HG02973 (cell line): ENCODE measurements at regions not wholly inside any gene's neighbourhood (a gene's known extent, or its start where the extent isn't known, plus 50 kb on each side); places are given as distances from the start of the nearest gene placed in this dataset.
"Not testable (repeated sequence)": the region's sequence is repeated elsewhere in the genome, so short reads cannot be mapped to it uniquely, and the experiment has no call there.

Source experiments
- ATAC-seq: cut with Tn5 transposase; IDR thresholded peaks from one replicate; pipeline ENCODE4 v1.9.1; 2021; ENCODE audit warnings: moderate library complexity; ENCODE audit not compliant: unreplicated experiment

GRCh38 chr18:46226461-46226860, 122.3 kb downstream of the HAUS1 start:
- ATAC-seq, result no peak

- ATAC-seq, result not testable (repeated sequence)
Observed at GRCh38 chr18:46229641-46230040, 125.5 kb downstream of the HAUS1 start.

- ATAC-seq, result no peak
Observed at GRCh38 chr18:46236156-46236555, 132.0 kb downstream of the HAUS1 start.

GRCh38 chr18:46237891-46238290, 133.7 kb downstream of the HAUS1 start:
- no peak for ATAC-seq

DNA sequence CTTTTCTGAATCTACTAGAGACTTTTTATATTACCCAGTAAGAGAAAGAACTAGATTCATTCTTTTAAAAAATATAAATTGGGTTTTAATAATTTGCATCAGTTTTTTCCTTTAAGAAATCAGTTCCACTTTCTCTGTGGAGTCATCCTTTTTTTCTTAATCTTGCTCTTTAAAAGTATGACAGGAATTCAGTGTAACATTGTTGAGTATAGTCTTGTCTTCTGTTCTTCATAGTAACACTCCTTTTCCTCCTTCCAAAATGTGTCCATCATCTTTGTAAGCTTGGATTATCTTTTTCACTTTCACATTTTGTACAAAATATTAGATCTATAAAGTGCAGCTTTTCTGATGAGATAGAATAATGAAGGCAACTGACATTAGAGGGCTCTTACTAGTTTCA, 135.4 kb downstream of the HAUS1 start:
- no peak for ATAC-seq

- ATAC-seq, result no peak
Observed at GRCh38 chr18:46239998-46240397, 135.8 kb downstream of the HAUS1 start.

GRCh38 chr18:46241393-46241792, 137.2 kb downstream of the HAUS1 start:
- not testable (repeated sequence) for ATAC-seq

- ATAC-seq, result no peak
Observed at GRCh38 chr18:46242183-46242582, 138.0 kb downstream of the HAUS1 start.

- ATAC-seq, result no peak
Observed at GRCh38 chr18:46243095-46243494, 138.9 kb downstream of the HAUS1 start.

GRCh38 chr18:46243673-46244072, 139.5 kb downstream of the HAUS1 start:
- ATAC-seq, result no peak

GRCh38 chr18:46246101-46246500, 141.9 kb downstream of the HAUS1 start:
- ATAC-seq, result no peak

GRCh38 chr18:46247942-46248341, 143.8 kb downstream of the HAUS1 start:
- ATAC-seq, result no peak

DNA sequence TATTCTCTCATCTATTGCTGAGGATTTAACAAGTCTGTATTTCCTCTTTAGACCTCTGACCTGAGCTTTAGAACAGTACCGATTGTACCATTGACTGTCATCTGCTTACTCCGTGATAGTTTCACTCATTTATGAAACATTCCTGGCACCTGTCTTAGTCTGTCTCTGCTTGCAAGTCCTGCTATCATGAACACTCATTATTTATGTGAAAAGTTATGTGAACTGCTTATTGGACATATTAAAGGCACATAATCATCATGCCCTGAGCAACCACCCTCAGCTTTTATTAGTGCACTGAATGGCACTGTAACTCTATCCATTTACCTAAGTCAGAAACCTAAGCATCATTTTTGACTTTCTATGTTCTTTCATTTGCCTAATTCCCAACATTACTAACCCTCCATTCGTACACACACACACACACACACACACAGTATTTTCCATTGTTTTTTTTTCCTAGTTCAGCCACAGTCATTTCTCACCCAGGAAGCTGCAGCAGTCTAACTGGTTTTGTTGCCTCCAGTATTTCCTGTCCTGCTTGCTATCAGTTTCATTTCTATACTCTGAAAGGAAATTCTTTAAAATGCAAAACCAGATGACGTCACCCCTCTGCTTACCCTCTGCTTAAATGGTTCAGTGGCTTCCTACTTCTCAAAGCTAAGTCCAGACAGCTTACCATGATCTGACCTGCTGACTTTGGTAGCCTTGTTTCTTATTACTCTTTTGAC, 146.1 kb downstream of the HAUS1 start:
- ATAC-seq, result peak; percentile 98

- ATAC-seq, result peak; percentile 14
Observed at GRCh38 chr18:46250812-46251173, 146.6 kb downstream of the HAUS1 start.

DNA sequence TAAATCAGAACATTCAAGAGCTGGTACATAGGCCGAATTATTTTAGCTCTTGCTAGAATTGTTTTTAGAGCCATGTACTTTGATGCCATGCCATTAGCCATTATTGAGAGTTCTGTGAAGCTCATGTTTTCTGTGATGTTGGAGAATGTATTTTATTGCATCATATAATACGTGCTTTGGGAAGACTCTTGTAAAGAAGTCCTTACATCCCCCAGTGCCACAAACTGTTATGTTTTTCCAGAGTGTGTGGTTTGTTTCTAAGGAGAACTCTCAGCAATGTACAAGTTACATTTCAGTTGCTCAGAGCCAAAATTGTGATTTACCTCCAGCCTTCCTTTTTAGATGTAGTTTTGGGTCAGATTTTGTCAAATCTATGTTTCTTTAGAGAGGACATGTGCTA, 148.6 kb downstream of the HAUS1 start:
- no peak for ATAC-seq

DNA sequence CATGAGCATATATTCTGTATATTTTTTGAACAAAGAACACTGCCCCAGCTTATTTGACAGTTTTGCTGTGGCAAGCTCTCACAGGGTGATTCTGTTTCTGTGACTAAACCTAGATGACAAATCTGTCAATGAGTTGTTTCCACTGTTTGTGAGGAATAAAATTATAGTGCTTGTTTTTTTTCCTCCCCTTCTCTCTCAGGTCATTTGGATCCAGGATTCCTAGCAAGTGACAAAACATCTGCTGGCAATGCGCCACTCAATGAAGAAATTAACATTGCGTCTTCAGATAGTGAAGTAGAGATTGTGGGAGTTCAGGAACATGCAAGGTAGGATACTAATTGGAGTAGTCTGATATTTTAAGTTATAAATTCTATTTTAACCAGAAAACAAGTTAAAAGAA, 149.3 kb downstream of the HAUS1 start:
- no peak for ATAC-seq

- ATAC-seq, result no peak
Observed at GRCh38 chr18:46256078-46256477, 151.9 kb downstream of the HAUS1 start.

GRCh38 chr18:46257366-46257765, 153.2 kb downstream of the HAUS1 start:
- no peak for ATAC-seq

DNA sequence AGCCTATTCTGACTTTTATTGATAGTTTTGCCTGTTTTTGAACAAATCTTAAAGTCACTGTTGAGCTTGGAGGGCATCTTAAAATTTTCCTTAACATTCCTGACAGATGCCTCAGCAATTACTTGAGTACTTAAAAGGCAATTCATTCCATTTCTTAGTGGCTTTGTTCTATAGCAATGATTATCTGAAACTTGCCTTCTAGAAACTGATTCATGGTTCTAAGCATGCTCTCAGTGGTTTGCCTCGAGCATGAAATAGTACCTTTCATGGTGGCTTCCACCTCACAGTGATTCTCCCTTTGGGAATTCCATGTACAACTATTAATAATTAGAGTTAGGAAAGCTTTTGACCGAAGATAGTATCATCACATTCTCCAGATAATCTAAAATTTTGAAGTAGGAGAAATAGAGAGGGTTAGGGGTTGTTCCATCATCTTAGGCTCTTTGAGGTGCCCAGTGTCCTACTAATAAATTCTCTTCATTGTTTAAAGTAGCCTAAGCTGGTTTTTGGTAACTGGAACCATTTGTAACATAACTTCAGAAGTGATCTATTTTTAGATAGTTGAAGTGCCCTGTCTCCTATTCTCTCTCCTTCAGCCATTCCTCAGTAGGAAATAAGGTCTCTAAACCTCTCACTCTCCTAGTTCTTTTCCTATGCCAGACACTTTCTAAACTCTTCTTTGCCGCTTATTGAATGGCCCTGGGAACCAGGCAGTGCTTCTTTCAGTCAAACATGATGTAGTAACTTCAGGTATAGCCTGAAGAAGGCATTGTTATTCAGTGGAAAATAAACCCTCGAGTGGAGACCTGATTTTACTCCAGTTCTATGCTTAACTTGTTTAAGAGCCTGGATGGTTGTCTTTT, 156.1 kb downstream of the HAUS1 start:
- ATAC-seq, result no peak

DNA sequence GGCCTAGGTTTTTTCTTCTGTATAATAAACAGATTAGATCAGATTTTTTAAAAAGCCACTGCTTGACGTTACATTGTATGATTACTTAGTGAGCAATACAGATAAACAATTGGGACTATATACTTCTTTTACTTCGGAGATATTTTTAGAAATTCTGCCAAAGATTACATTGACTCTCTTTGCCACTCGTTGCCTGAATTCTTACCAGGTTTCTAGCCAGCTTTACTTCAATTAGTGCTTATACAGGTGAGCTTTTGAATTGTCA, 156.6 kb downstream of the HAUS1 start:
- no peak for ATAC-seq

- ATAC-seq, result no peak
Observed at GRCh38 chr18:46261799-46262198, 157.6 kb downstream of the HAUS1 start.

DNA sequence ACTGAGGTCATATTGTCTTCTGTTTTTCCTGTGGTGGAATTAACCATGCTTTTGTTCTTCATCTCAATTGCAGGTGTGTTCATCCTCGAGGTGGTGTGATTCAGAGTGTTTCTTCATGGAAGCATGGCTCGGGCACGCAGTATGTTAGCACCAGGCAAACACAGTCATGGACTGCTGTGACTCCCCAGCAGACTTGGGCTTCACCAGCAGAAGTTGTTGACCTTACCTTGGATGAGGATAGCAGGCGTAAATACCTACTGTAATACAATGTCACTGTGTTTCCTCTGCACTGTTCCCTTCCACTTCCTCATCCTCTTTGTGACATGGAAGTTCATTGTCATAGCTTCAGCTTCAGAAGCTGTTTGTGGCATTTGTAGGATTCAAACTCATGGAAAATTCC, 158.7 kb downstream of the HAUS1 start:
- ATAC-seq, result no peak

GRCh38 chr18:46264255-46264654, 160.1 kb downstream of the HAUS1 start:
- peak; percentile 63 for ATAC-seq
